Hepatocyte (in vitro differentiated cells): ENCODE measurements at regions not wholly inside any gene's neighbourhood (a gene's known extent, or its start where the extent isn't known, plus 50 kb on each side); places are given as distances from the start of the nearest gene placed in this dataset.

Source experiments
- CTCF ChIP-seq: fragments of 200-600 bp; sonication (generic); IDR thresholded peaks from 2 replicates; pipeline ENCODE4 v1.5.1; 2016; ENCODE audit warnings: antibody characterized with exemption, mild to moderate bottlenecking; ENCODE audit not compliant: poor library complexity
- EZH2phosphoT487 ChIP-seq: fragments of 200-600 bp; sonication (generic); IDR thresholded peaks from one replicate; pipeline ENCODE4 v1.6.1; 2018; ENCODE audit warnings: antibody characterized with exemption, mild to moderate bottlenecking, low read depth, moderate library complexity; ENCODE audit not compliant: unreplicated experiment, severe bottlenecking

- TF ChIP-seq CTCF (no peak), EZH2phosphoT487 (no peak)
Observed at GRCh38 chr17:77467521-77467920, 326.8 kb downstream of the SEC14L1 start.
